ENCODE measurements at regions not wholly inside any gene's neighbourhood (a gene's known extent, or its start where the extent isn't known, plus 50 kb on each side); places are given as distances from the start of the nearest gene placed in this dataset.

DNA sequence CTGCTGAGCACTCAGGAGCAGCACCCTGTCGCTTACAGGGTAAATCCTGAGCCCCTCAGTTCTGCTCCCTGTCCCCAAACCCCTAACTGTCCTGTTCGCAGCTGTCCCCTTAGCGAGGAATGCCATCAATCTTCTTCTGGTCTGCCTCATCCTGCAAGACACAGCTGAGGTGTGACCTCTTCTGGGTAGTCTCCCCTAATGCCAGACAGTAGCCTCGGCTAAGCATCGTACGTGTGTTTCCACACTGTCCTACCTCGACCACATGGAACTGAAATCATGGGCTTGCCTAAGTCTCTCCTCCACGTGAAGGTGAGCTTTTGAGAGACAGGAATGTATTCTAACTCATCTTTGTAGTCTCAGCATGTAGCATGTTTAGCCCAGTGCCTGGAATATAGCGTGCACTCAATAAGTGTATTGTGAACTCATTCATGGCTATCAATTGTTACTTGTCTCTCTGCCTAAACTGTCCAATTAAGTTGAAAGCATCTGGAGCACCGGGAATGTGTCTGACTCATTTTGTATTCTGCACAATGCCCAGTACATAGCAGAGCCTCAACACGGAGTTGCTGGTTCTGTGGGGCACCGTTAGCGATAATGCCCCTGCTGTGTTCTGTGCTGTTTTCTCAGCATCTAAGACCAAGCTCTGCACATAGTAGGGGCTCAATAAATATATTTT is 90.2 kb downstream of the HES1 start:
- no peaks in the 10 kb centered on the region for H3K9me3 ChIP-seq
- H3K36me3 ChIP-seq: no peaks in the 10 kb centered on the region
- H3K27ac ChIP-seq: no peak overlapping the region
- H3K4me1 ChIP-seq: peaks cover 7 to 17% (median 16%) of the 10 kb centered on the region in 4 donors
- TF ChIP-seq EP300 (IDR thresholded peaks at IDR 0.05): no peak
- 77 to 85% (median 82%) methylated on average over 12 to 13 of the region's 13 CpGs for WGBS, 5 donors
- DNase-seq: no peak
- peaks cover 0 to 14% (median 0%) of the 10 kb centered on the region in 3 donors for H3K27me3 ChIP-seq
- H3K4me3 ChIP-seq: no peak overlapping the region
- intact Hi-C loops (cut with DNase I; ENCODE audit: low total_unique reads): no loop called here

DNA sequence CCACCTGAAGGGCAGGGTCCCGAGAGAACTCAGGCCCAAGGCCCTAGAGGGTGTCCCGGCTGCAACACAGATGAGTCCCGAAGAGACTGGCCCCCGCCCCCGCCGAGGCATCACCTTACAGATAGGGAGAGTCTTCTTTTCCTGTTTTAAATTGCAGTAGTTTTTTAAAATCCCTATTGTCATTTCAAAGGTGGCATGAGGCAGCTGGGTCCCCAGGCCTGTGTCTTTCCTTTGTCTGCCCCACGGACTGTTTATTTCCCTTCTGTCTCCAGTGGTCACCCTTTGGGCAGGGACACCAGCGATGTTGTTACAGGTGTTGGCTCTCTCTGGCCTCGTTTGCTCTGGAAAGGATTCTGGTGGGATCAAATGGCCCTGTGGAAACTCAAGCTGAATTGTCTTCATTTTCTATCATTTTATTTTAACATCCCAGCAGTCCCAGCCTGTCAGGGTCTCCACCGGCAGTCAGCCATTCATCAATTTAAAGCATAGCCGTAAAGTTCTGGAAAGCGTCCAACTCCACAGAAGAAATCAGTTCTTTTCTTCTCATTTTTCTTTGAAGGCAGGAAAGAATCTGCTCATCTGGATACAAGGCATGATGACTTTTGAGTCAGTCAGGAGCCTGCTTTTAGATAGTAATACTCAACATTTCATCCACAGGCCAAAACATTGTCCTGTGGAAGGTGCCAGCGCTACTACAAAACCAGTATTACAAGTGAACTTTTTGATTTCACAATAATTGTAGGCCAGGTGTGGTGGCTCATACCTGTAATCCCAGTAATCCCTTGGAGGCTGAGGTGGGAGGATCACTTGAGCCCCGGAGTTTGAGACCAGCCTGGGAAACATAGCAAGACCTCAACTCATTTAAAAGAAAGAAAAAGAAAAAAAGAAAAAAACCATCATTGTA is 96.2 kb downstream of the HES1 start:
- TF ChIP-seq POLR2AphosphoS5 (IDR thresholded peaks at IDR 0.05) (no peak), POLR2A (IDR thresholded peaks at IDR 0.05) (no peak), EP300 (IDR thresholded peaks at IDR 0.05) (no peak)
- TF ChIP-seq, protein P1, sequence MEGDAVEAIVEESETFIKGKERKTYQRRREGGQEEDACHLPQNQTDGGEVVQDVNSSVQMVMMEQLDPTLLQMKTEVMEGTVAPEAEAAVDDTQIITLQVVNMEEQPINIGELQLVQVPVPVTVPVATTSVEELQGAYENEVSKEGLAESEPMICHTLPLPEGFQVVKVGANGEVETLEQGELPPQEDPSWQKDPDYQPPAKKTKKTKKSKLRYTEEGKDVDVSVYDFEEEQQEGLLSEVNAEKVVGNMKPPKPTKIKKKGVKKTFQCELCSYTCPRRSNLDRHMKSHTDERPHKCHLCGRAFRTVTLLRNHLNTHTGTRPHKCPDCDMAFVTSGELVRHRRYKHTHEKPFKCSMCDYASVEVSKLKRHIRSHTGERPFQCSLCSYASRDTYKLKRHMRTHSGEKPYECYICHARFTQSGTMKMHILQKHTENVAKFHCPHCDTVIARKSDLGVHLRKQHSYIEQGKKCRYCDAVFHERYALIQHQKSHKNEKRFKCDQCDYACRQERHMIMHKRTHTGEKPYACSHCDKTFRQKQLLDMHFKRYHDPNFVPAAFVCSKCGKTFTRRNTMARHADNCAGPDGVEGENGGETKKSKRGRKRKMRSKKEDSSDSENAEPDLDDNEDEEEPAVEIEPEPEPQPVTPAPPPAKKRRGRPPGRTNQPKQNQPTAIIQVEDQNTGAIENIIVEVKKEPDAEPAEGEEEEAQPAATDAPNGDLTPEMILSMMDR (IDR thresholded peaks at IDR 0.05): no peak
- DNase-seq: no peak
- WGBS, 5 donors: 76 to 81% (median 79%) methylated on average over 14 of the region's 14 CpGs
- H3K36me3 ChIP-seq: no peaks in the 10 kb centered on the region
- no peaks in the 10 kb centered on the region for H3K4me1 ChIP-seq
- H3K4me3 ChIP-seq: no peak overlapping the region
- H3K27ac ChIP-seq: no peak overlapping the region
- intact Hi-C loops (cut with DNase I; ENCODE audit: low total_unique reads): no loop called here
- H3K27me3 ChIP-seq: no peaks in the 10 kb centered on the region
- no peaks in the 10 kb centered on the region for H3K9me3 ChIP-seq

GRCh38 chr3:194233150-194233549 is 97.2 kb downstream of the HES1 start:
- no peak for TF ChIP-seq POLR2AphosphoS5 (IDR thresholded peaks at IDR 0.05)
- no peak for TF ChIP-seq POLR2A (IDR thresholded peaks at IDR 0.05)
- TF ChIP-seq EP300 (IDR thresholded peaks at IDR 0.05): no peak
- TF ChIP-seq, protein P1 (IDR thresholded peaks at IDR 0.05): no peak
- H3K4me3 ChIP-seq: no peak overlapping the region
- no peak overlapping the region for H3K27ac ChIP-seq
- 84 to 98% (median 93%) methylated on average over 1 of the region's 1 CpG for WGBS, 5 donors
- H3K27me3 ChIP-seq: no peaks in the 10 kb centered on the region
- no peak for DNase-seq
- no peaks in the 10 kb centered on the region for H3K9me3 ChIP-seq
- intact Hi-C loops (cut with DNase I; ENCODE audit: low total_unique reads): no loop called here
- H3K4me1 ChIP-seq: no peaks in the 10 kb centered on the region
- no peaks in the 10 kb centered on the region for H3K36me3 ChIP-seq

- 92 to 97% (median 96%) methylated on average over 2 of the region's 2 CpGs for WGBS, 5 donors
- Histone ChIP-seq H3K27ac (no peak overlapping the region), H3K4me3 (no peak overlapping the region), H3K27me3 (no peaks in the 10 kb centered on the region), H3K36me3 (no peaks in the 10 kb centered on the region), H3K9me3 (no peaks in the 10 kb centered on the region), H3K4me1 (no peaks in the 10 kb centered on the region)
- intact Hi-C loops (cut with DNase I; ENCODE audit: low total_unique reads): no loop called here
- DNase-seq: no peak
- no peak for TF ChIP-seq POLR2AphosphoS5 (IDR thresholded peaks at IDR 0.05)
- TF ChIP-seq, protein P1 (IDR thresholded peaks at IDR 0.05): no peak
- TF ChIP-seq POLR2A (IDR thresholded peaks at IDR 0.05): no peak
- TF ChIP-seq EP300 (IDR thresholded peaks at IDR 0.05): no peak
Observed at GRCh38 chr3:194235160-194235559, 99.2 kb downstream of the HES1 start.
